HEK293T (cell line): ENCODE measurements at regions not wholly inside any gene's neighbourhood (a gene's known extent, or its start where the extent isn't known, plus 50 kb on each side); places are given as distances from the start of the nearest gene placed in this dataset.

Experiments
- ARNT ChIP-seq: fragments of 450-650 bp; IDR thresholded peaks from 2 replicates; pipeline ENCODE4 v1.6.1; 2017; ENCODE audit warnings: mild to moderate bottlenecking
- BHLHE40 ChIP-seq: fragments of 450-650 bp; IDR thresholded peaks from 2 replicates; pipeline ENCODE4 v1.6.1; 2016; ENCODE audit warnings: mild to moderate bottlenecking, moderate library complexity, borderline replicate concordance
- CTBP1 ChIP-seq: fragments of 450-650 bp; IDR thresholded peaks from 2 replicates; pipeline ENCODE4 v1.6.1; 2016; ENCODE audit warnings: borderline replicate concordance
- FOXK2 ChIP-seq: fragments of 450-650 bp; IDR thresholded peaks from 2 replicates; pipeline ENCODE4 v1.6.1; 2016; ENCODE audit warnings: mild to moderate bottlenecking
- FOXM1 ChIP-seq: fragments of 450-650 bp; IDR thresholded peaks from 2 replicates; pipeline ENCODE4 v1.6.1; 2017; ENCODE audit warnings: mild to moderate bottlenecking, borderline replicate concordance
- HDGF ChIP-seq: fragments of 450-650 bp; IDR thresholded peaks from 2 replicates; pipeline ENCODE4 v1.6.1; 2017; ENCODE audit warnings: antibody characterized with exemption, borderline replicate concordance
- L3MBTL2 ChIP-seq: fragments of 450-650 bp; conservative IDR thresholded peaks from 2 replicates; pipeline ENCODE4 v1.6.1; 2016; ENCODE audit warnings: mild to moderate bottlenecking
- LEF1 ChIP-seq: fragments of 450-650 bp; IDR thresholded peaks from 2 replicates; pipeline ENCODE4 v1.6.1; 2017; ENCODE audit warnings: mild to moderate bottlenecking, borderline replicate concordance
- PKNOX1 ChIP-seq: fragments of 450-650 bp; IDR thresholded peaks from 2 replicates; pipeline ENCODE4 v1.6.1; 2016
- ZNF384 ChIP-seq: fragments of 450-650 bp; IDR thresholded peaks from 2 replicates; pipeline ENCODE4 v1.6.1; 2016

DNA sequence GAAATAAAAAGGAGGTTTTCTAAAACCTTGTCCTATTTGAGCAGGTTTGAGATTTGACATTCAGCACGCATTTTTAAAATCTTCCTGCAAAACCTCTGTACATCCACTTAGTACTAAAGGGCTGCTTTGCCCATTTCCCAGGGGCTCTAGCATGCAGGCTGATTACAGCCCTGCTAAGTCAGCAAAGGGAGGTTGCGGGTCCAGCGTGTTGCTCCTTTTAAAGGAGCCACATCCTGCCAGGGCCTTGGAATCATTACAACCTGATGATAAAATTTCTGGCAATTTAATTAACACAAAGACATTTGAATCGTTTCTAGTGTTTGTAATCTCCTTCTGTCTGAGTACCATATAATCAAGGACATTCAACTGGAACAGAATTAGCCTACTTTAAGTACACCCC lies 455.1 kb upstream of the CITED2 start:
- TF ChIP-seq CTBP1 (no peak), PKNOX1 (no peak), FOXM1 (no peak), L3MBTL2 (no peak), ZNF384 (no peak), LEF1 (no peak), FOXK2 (no peak), ARNT (no peak), HDGF (no peak), BHLHE40 (no peak)
